ENCODE measurements at regions not wholly inside any gene's neighbourhood (a gene's known extent, or its start where the extent isn't known, plus 50 kb on each side); places are given as distances from the start of the nearest gene placed in this dataset.
"Not testable (repeated sequence)": the region's sequence is repeated elsewhere in the genome, so short reads cannot be mapped to it uniquely, and the experiment has no call there.

GRCh38 chr4:162852642-162853041, 314.0 kb downstream of the NAF1 start:
- 78 to 82% methylated on average over 4 of the region's 4 CpGs for WGBS, 2 donors

GRCh38 chr4:162851241-162851758, 315.4 kb downstream of the NAF1 start:
- WGBS, 2 donors = 86 to 88% methylated on average over 6 of the region's 6 CpGs

More at GRCh38 chr4:162852642-162853041, 314.0 kb downstream of the NAF1 start:
- no peak for ATAC-seq
- DNase-seq = no peak
- H3K9me3 ChIP-seq = no peaks in the 10 kb centered on the region
- intact Hi-C loops (cut with DNase I) = no loop called here
- H3K27ac ChIP-seq = no peak overlapping the region
- H3K36me3 ChIP-seq = no peaks in the 10 kb centered on the region
- TF ChIP-seq, protein P1, sequence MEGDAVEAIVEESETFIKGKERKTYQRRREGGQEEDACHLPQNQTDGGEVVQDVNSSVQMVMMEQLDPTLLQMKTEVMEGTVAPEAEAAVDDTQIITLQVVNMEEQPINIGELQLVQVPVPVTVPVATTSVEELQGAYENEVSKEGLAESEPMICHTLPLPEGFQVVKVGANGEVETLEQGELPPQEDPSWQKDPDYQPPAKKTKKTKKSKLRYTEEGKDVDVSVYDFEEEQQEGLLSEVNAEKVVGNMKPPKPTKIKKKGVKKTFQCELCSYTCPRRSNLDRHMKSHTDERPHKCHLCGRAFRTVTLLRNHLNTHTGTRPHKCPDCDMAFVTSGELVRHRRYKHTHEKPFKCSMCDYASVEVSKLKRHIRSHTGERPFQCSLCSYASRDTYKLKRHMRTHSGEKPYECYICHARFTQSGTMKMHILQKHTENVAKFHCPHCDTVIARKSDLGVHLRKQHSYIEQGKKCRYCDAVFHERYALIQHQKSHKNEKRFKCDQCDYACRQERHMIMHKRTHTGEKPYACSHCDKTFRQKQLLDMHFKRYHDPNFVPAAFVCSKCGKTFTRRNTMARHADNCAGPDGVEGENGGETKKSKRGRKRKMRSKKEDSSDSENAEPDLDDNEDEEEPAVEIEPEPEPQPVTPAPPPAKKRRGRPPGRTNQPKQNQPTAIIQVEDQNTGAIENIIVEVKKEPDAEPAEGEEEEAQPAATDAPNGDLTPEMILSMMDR (IDR thresholded peaks at IDR 0.05) = no peak
- H3K4me1 ChIP-seq = no peaks in the 10 kb centered on the region
- H3K4me3 ChIP-seq = no peak overlapping the region
- no peaks in the 10 kb centered on the region for H3K27me3 ChIP-seq

GRCh38 chr4:162849937-162850336, 316.8 kb downstream of the NAF1 start:
- Histone ChIP-seq H3K27ac (no peak overlapping the region), H3K36me3 (no peaks in the 10 kb centered on the region), H3K9me3 (no peaks in the 10 kb centered on the region), H3K4me1 (no peaks in the 10 kb centered on the region), H3K4me3 (no peak overlapping the region), H3K27me3 (no peaks in the 10 kb centered on the region)
- intact Hi-C loops (cut with DNase I) = no loop called here
- TF ChIP-seq, protein P1 (IDR thresholded peaks at IDR 0.05) = no peak
- DNase-seq (no peak), ATAC-seq (no peak)

More at GRCh38 chr4:162851241-162851758, 315.4 kb downstream of the NAF1 start:
- H3K27me3 ChIP-seq; DNase-seq; H3K4me1 ChIP-seq; intact Hi-C loops (cut with DNase I); ATAC-seq; H3K4me3 ChIP-seq; H3K36me3 ChIP-seq; H3K9me3 ChIP-seq; H3K27ac ChIP-seq: not testable (repeated sequence)

DNA sequence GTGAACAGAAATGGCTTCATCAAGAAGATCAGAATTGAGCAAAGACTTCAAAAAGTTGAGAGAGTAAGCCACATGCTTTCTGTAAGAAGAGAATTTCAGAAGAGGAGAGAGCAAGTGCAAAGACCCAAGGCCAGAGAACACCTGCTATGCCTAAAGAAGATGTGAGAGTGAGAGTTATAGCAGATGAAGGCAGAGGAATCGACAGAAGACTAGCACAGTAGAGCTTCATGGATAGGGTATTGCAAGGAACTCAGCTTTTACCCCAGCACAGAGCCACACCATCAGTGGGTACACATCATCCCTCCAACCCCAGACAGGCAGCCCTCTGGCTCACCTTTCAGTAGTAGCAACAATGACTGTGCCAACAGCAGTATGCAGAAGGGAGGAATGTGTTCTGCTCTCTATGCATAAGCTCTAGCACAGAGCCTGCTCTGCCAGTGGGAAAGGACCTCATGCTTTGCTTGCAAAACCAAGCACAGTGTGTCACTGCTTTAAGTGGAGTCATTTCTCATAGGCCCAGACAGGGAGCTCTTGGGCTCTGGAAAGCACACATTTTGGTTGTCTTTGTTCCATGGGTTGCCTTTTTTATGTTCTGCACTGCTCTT, 318.6 kb downstream of the NAF1 start:
- Histone ChIP-seq H3K27ac (no peak overlapping the region), H3K4me1 (no peaks in the 10 kb centered on the region)

DNA sequence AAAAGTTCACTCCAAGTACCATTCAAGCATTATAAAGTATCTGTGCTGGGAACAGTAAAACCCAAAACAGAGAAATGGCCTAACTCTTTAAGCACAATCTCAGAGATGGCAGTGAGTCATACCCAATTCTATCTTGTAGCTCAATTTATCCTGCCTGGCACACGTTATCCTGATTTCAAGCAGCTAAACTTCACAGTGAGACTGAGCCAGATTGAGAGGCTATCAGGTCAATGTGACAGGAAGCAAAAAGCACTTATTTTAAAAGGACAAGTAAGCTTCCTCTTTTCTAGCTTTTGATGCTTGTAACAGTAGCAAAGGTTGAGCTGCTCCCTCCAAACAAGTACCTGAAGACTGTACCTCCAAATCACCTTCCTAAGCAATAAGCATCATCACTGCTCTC, 324.9 kb downstream of the NAF1 start:
- WGBS, 2 donors = 2 to 6% methylated on average over 1 of the region's 1 CpG
- Histone ChIP-seq H3K4me3 (no peak overlapping the region), H3K27ac (no peak overlapping the region), H3K9me3 (peaks cover 0 to 10% (median 0%) of the 10 kb centered on the region in 11 donors), H3K27me3 (no peaks in the 10 kb centered on the region), H3K36me3 (no peaks in the 10 kb centered on the region), H3K4me1 (peaks cover 0 to 6% (median 0%) of the 10 kb centered on the region in 9 donors)
- peak in 2 of 8 donors; percentile 44 to 54 for ATAC-seq
- TF ChIP-seq, protein P1 (IDR thresholded peaks at IDR 0.05) = no peak
- no peak for DNase-seq
- intact Hi-C loops (cut with DNase I) = no loop called here

More for the DNA sequence above, 318.6 kb downstream of the NAF1 start:
- no peaks in the 10 kb centered on the region for H3K27me3 ChIP-seq
- H3K9me3 ChIP-seq = no peaks in the 10 kb centered on the region
- H3K36me3 ChIP-seq = no peaks in the 10 kb centered on the region
- 76 to 79% methylated on average over 1 of the region's 1 CpG for WGBS, 2 donors
- ATAC-seq (peak in 1 of 8 donors; percentile 47), DNase-seq (no peak)
- intact Hi-C loops (cut with DNase I) = no loop called here
- TF ChIP-seq, protein P1 (IDR thresholded peaks at IDR 0.05) = no peak
- no peak overlapping the region for H3K4me3 ChIP-seq

All from heart right ventricle (tissue), 16 donors.